Prostate gland (tissue), 2 donors: ENCODE measurements at regions not wholly inside any gene's neighbourhood (a gene's known extent, or its start where the extent isn't known, plus 50 kb on each side); places are given as distances from the start of the nearest gene placed in this dataset.

Experiments
- DNase-seq: peaks from one replicate; pipeline ENCODE4 v3.0.0-alpha.2; 2019; ENCODE audit warnings: low spot score
- H3K27ac ChIP-seq, 2 donors: fragments of 200-600 bp; sonication (generic); 2 replicates each; pipeline ENCODE4 v1.5.1; 2017 to 2019
- H3K27me3 ChIP-seq: fragments of 200-600 bp; sonication (generic); replicated peaks from 2 replicates; pipeline ENCODE4 v1.5.1; 2019; ENCODE audit not compliant: insufficient read depth
- H3K36me3 ChIP-seq, 2 donors: fragments of 200-600 bp; sonication (generic); 1 replicate in 1 of 2; 2 replicates in 1 of 2; pipeline versions ENCODE4 v1.5.1 to v1.8.1; 2017 to 2019
- H3K4me1 ChIP-seq: fragments of 200-600 bp; sonication (generic); replicated peaks from 2 replicates; pipeline ENCODE4 v1.5.1; 2019
- H3K4me3 ChIP-seq, 2 donors: fragments of 200-600 bp; sonication (generic); 2 replicates each; pipeline ENCODE4 v1.5.1; 2017 to 2019
- H3K9me3 ChIP-seq: fragments of 200-600 bp; sonication (generic); 2 replicates; pipeline ENCODE4 v1.5.1; 2017
- CTCF ChIP-seq, 4 experiments: fragments of 200-600 bp in 2 of 4; fragments of 450-650 bp in 2 of 4; sonication (generic) in 2 of 4; IDR thresholded peaks; 1 replicate in 3 of 4; 2 replicates in 1 of 4; pipeline ENCODE4 v1.5.1; 2016 to 2019; ENCODE audit warnings: antibody characterized with exemption in 4 of 4, mild to moderate bottlenecking in 2 of 4, moderate library complexity in 2 of 4
- POLR2A ChIP-seq: fragments of 450-650 bp; IDR thresholded peaks from one replicate; pipeline ENCODE4 v1.6.1; 2016; ENCODE audit warnings: antibody characterized with exemption, mild to moderate bottlenecking
- POLR2AphosphoS5 ChIP-seq: sonication (generic); formaldehyde crosslinking; IDR thresholded peaks from one replicate; pipeline ENCODE4 v1.6.1; 2017; ENCODE audit warnings: antibody characterized with exemption
- WGBS: methylation state at CpG from one replicate; pipeline ENCODE4 v1.1.5; 2018; 5-methylcytosine and 5-hydroxymethylcytosine counted together
- intact Hi-C: fragments of 100-400 bp; cut with DNase I; formaldehyde crosslinking; loops from one replicate; pipeline ENCODE4 v1.14.2; 2022

GRCh38 chr2:18828296-18828695 lies 238.9 kb upstream of the NT5C1B start:
- intact Hi-C loops: no loop called here
- 91% methylated on average over 3 of the region's 3 CpGs for WGBS
- Histone ChIP-seq H3K36me3 (no peaks in the 10 kb centered on the region), H3K27me3 (no peaks in the 10 kb centered on the region), H3K4me3 (no peak overlapping the region), H3K27ac (no peak overlapping the region), H3K4me1 (peaks cover 3% of the 10 kb centered on the region), H3K9me3 (no peaks in the 10 kb centered on the region)
- TF ChIP-seq POLR2A (no peak), CTCF (IDR thresholded peaks at IDR 0.05) (no peak), POLR2AphosphoS5 (no peak)
- DNase-seq: no peak

GRCh38 chr2:18825838-18826237 lies 236.5 kb upstream of the NT5C1B start:
- H3K36me3 ChIP-seq: no peaks in the 10 kb centered on the region
- WGBS: 81% methylated on average over 7 of the region's 7 CpGs
- TF ChIP-seq POLR2A (no peak), POLR2AphosphoS5 (no peak), CTCF (IDR thresholded peaks at IDR 0.05) (no peak)
- no peak overlapping the region for H3K27ac ChIP-seq
- intact Hi-C loops: no loop called here
- no peaks in the 10 kb centered on the region for H3K9me3 ChIP-seq
- no peaks in the 10 kb centered on the region for H3K4me1 ChIP-seq
- no peaks in the 10 kb centered on the region for H3K27me3 ChIP-seq
- H3K4me3 ChIP-seq: no peak overlapping the region
- DNase-seq: no peak

- WGBS: 95% methylated on average over 2 of the region's 2 CpGs
- no peaks in the 10 kb centered on the region for H3K4me1 ChIP-seq
- no peak overlapping the region for H3K27ac ChIP-seq
- no peak overlapping the region for H3K4me3 ChIP-seq
- intact Hi-C loops: no loop called here
- DNase-seq: no peak
- TF ChIP-seq POLR2AphosphoS5 (no peak), CTCF (IDR thresholded peaks at IDR 0.05) (no peak), POLR2A (no peak)
- H3K9me3 ChIP-seq: no peaks in the 10 kb centered on the region
- no peaks in the 10 kb centered on the region for H3K27me3 ChIP-seq
- H3K36me3 ChIP-seq: no peaks in the 10 kb centered on the region
These were observed 235.5 kb upstream of the NT5C1B start for GRCh38 chr2:18824915-18825314.

- TF ChIP-seq CTCF (IDR thresholded peaks at IDR 0.05): no peak
- TF ChIP-seq POLR2A: no peak
- TF ChIP-seq POLR2AphosphoS5: no peak
- H3K4me3 ChIP-seq: no peak overlapping the region
- H3K9me3 ChIP-seq: no peaks in the 10 kb centered on the region
- no peak overlapping the region for H3K27ac ChIP-seq
- no peaks in the 10 kb centered on the region for H3K36me3 ChIP-seq
- H3K4me1 ChIP-seq: no peaks in the 10 kb centered on the region
- H3K27me3 ChIP-seq: no peaks in the 10 kb centered on the region
- intact Hi-C loops: no loop called here
- DNase-seq: no peak
- 66% methylated on average over 2 of the region's 2 CpGs for WGBS
These were observed 235.0 kb upstream of the NT5C1B start for GRCh38 chr2:18824325-18824790.

GRCh38 chr2:18821431-18821830 lies 232.1 kb upstream of the NT5C1B start:
- TF ChIP-seq POLR2A (no peak), POLR2AphosphoS5 (no peak), CTCF (IDR thresholded peaks at IDR 0.05) (no peak)
- WGBS: 93% methylated on average over 1 of the region's 1 CpG

More at GRCh38 chr2:18821431-18821830, 232.1 kb upstream of the NT5C1B start:
- Histone ChIP-seq H3K36me3 (no peaks in the 10 kb centered on the region), H3K4me1 (no peaks in the 10 kb centered on the region), H3K9me3 (no peaks in the 10 kb centered on the region), H3K27ac (no peak overlapping the region), H3K4me3 (no peak overlapping the region), H3K27me3 (no peaks in the 10 kb centered on the region)
- DNase-seq: no peak
- intact Hi-C loops: no loop called here
